HepG2 (cell line): ENCODE measurements at regions not wholly inside any gene's neighbourhood (a gene's known extent, or its start where the extent isn't known, plus 50 kb on each side); places are given as distances from the start of the nearest gene placed in this dataset.
A peak's percentile ranks its signal among the peaks of the same experiment; 100 is the strongest.

Experiments used
- ERF ChIP-seq: IDR thresholded peaks from 2 replicates; pipeline ENCODE4 v1.6.1; 2018; ENCODE audit warnings: missing biosample characterization, missing genetic modification reagents
- HBP1 ChIP-seq: IDR thresholded peaks from 2 replicates; pipeline ENCODE4 v1.6.1; 2016; ENCODE audit warnings: low read depth, control low read depth
- MED1 ChIP-seq: sonication (generic); formaldehyde crosslinking; IDR thresholded peaks from 2 replicates; pipeline ENCODE4 v1.4.0; 2020; ENCODE audit warnings: missing genetic modification reagents
- MLX ChIP-seq: IDR thresholded peaks from 2 replicates; pipeline ENCODE4 v1.6.1; 2016
- NFE2 ChIP-seq: sonication (generic); formaldehyde crosslinking; IDR thresholded peaks from 2 replicates; pipeline ENCODE4 v1.4.0; 2020; ENCODE audit warnings: missing genetic modification reagents
- ZFX ChIP-seq: sonication (generic); formaldehyde crosslinking; IDR thresholded peaks from 2 replicates; pipeline ENCODE4 v1.4.0; 2020; ENCODE audit warnings: mild to moderate bottlenecking, low read depth, missing genetic modification reagents, moderate library complexity
- ZMAT5 ChIP-seq: sonication (generic); formaldehyde crosslinking; IDR thresholded peaks from 2 replicates; pipeline ENCODE4 v1.5.0; 2020; ENCODE audit warnings: mild to moderate bottlenecking, low read depth, missing genetic modification reagents, borderline replicate concordance
- ZNF230 ChIP-seq: sonication (generic); formaldehyde crosslinking; IDR thresholded peaks from 2 replicates; pipeline ENCODE4 v1.4.0; 2020; ENCODE audit warnings: mild to moderate bottlenecking, missing genetic modification reagents
- ZNF512B ChIP-seq: sonication (generic); formaldehyde crosslinking; IDR thresholded peaks from 2 replicates; pipeline ENCODE4 v1.5.1; 2020; ENCODE audit warnings: missing genetic modification reagents, mild to moderate bottlenecking, borderline replicate concordance
- ZNF598 ChIP-seq: sonication (generic); formaldehyde crosslinking; IDR thresholded peaks from 2 replicates; pipeline ENCODE4 v1.5.1; 2020; ENCODE audit warnings: mild to moderate bottlenecking, missing genetic modification reagents, borderline replicate concordance
- ZNF646 ChIP-seq: sonication (generic); formaldehyde crosslinking; IDR thresholded peaks from 2 replicates; pipeline ENCODE4 v1.9.0; 2021; ENCODE audit warnings: mild to moderate bottlenecking, missing genetic modification reagents
- ZNF674 ChIP-seq: sonication (generic); formaldehyde crosslinking; IDR thresholded peaks from 2 replicates; pipeline ENCODE4 v1.5.0; 2020; ENCODE audit warnings: low read depth, mild to moderate bottlenecking, missing genetic modification reagents
- TF ChIP-seq, protein P1 (sequence below): sonication (generic); formaldehyde crosslinking; IDR thresholded peaks from 2 replicates; pipeline ENCODE4 v1.4.0; 2020; ENCODE audit warnings: mild to moderate bottlenecking, missing genetic modification reagents
- TF ChIP-seq, protein P2 (sequence below): sonication (generic); formaldehyde crosslinking; IDR thresholded peaks from 2 replicates; pipeline ENCODE4 v1.4.0; 2020; ENCODE audit warnings: missing genetic modification reagents

- TF ChIP-seq ERF (CRISPR knock-in tag) = no peak
- TF ChIP-seq ZNF512B = no peak
- TF ChIP-seq, protein P1, sequence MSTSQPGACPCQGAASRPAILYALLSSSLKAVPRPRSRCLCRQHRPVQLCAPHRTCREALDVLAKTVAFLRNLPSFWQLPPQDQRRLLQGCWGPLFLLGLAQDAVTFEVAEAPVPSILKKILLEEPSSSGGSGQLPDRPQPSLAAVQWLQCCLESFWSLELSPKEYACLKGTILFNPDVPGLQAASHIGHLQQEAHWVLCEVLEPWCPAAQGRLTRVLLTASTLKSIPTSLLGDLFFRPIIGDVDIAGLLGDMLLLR = no peak
- no peak for TF ChIP-seq MED1
- TF ChIP-seq MLX (CRISPR knock-in tag) = no peak
- TF ChIP-seq, protein P2, sequence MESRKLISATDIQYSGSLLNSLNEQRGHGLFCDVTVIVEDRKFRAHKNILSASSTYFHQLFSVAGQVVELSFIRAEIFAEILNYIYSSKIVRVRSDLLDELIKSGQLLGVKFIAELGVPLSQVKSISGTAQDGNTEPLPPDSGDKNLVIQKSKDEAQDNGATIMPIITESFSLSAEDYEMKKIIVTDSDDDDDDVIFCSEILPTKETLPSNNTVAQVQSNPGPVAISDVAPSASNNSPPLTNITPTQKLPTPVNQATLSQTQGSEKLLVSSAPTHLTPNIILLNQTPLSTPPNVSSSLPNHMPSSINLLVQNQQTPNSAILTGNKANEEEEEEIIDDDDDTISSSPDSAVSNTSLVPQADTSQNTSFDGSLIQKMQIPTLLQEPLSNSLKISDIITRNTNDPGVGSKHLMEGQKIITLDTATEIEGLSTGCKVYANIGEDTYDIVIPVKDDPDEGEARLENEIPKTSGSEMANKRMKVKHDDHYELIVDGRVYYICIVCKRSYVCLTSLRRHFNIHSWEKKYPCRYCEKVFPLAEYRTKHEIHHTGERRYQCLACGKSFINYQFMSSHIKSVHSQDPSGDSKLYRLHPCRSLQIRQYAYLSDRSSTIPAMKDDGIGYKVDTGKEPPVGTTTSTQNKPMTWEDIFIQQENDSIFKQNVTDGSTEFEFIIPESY (CRISPR knock-in tag) = no peak
- peak; percentile 55; the same call in 1 of the 2 replicates for TF ChIP-seq ZNF598 (CRISPR knock-in tag)
- TF ChIP-seq ZNF674 (CRISPR knock-in tag) = no peak
- TF ChIP-seq ZFX (CRISPR knock-in tag) = 0 out of 2 replicates have a peak, but pooled peaks have one; percentile 3
- TF ChIP-seq ZMAT5 (CRISPR knock-in tag) = no peak
- TF ChIP-seq ZNF646 (CRISPR knock-in tag) = no peak
- TF ChIP-seq HBP1 (CRISPR knock-in tag) = no peak
- TF ChIP-seq NFE2 = no peak
- TF ChIP-seq ZNF230 (CRISPR knock-in tag) = 0 out of 2 replicates have a peak, but pooled peaks have one; percentile 28
Measured at GRCh38 chr2:43157506-43158246, 68.7 kb downstream of the ZFP36L2 start (continued).
